HCT116 (cell line): ENCODE measurements at regions not wholly inside any gene's neighbourhood (a gene's known extent, or its start where the extent isn't known, plus 50 kb on each side); places are given as distances from the start of the nearest gene placed in this dataset.

ENCODE experiments used
- ATAC-seq: fragments of 200-7000 bp; cut with Tn5 transposase; 2 replicates; pipeline ENCODE4 v1.9.1; 2020; ENCODE audit warnings: mild to moderate bottlenecking, moderate library complexity
- BruUV-seq: library from RNA; stranded (reverse); fragments of 400-500 nt; replicated peaks from 2 replicates; lab custom pipeline; 2021; lab: Mats Ljungman, UMichigan
- CTCF ChIA-PET: fragments of 300-600 bp; sonication (Branson Sonifier 250); formaldehyde crosslinking; loops from one replicate; lab custom pipeline; 2021; ENCODE audit warnings: antibody characterized with exemption; lab: Charles Lee
- POLR2A ChIA-PET: fragments of 300-600, 350-600 bp; sonication (Branson Sonifier 250); formaldehyde crosslinking; loops from one replicate; lab custom pipeline; 2021; ENCODE audit warnings: antibody characterized with exemption; lab: Charles Lee
- RAD21 ChIA-PET, 2 experiments: fragments of 300-600 bp; sonication (Branson Sonifier 250); formaldehyde crosslinking; loops; one replicate each; lab custom pipeline; 2023; ENCODE audit warnings: low total read pairs in 2 of 2; ENCODE audit not compliant: uncharacterized antibody in 2 of 2, unreplicated experiment in 2 of 2, low non-redundant PET in 1 of 2; lab: Charles Lee
- DNase-seq: peaks from one replicate; pipeline ENCODE4 v3.0.0-alpha.2; 2010; ENCODE audit warnings: low read depth, low spot score
- H2AFZ ChIP-seq: fragments of 200-600 bp; shearing (Covaris generic), sonication (generic); 2 replicates; pipeline ENCODE4 v1.6.1; 2017; ENCODE audit warnings: low read depth, mixed run types, mixed read lengths, antibody characterized with exemption, low read length; ENCODE audit not compliant: poor library complexity, severe bottlenecking
- H3K27ac ChIP-seq: 2 replicates; pipeline ENCODE4 v1.5.1; 2012; ENCODE audit warnings: low read depth, low read length
- H3K27me3 ChIP-seq: fragments of 200-600 bp; sonication (generic); 2 replicates; pipeline ENCODE4 v1.6.1; 2016; ENCODE audit warnings: mixed run types, low read length, mixed read lengths; ENCODE audit not compliant: insufficient read depth
- H3K36me3 ChIP-seq, 2 experiments: fragments of 200-500 bp in 1 of 2; fragments of 200-600 bp in 1 of 2; sonication (Bioruptor generic) in 1 of 2; sonication (generic) in 1 of 2; 2 replicates each; pipeline versions ENCODE4 v1.5.1 to v1.6.1; 2014 to 2016; ENCODE audit warnings: low read length in 2 of 2, inconsistent platforms in 1 of 2, mixed read lengths in 1 of 2, mixed run types in 1 of 2; ENCODE audit not compliant: insufficient read depth in 2 of 2, control insufficient read depth in 1 of 2
- H3K4me1 ChIP-seq, 2 experiments: fragments of 200-600 bp in 1 of 2; sonication (generic) in 1 of 2; 2 replicates each; pipeline versions ENCODE4 v1.5.1 to v1.6.1; 2012 to 2017; ENCODE audit warnings: low read length in 2 of 2, inconsistent platforms in 1 of 2, mild to moderate bottlenecking in 1 of 2, mixed read lengths in 1 of 2, mixed run types in 1 of 2, moderate library complexity in 1 of 2; ENCODE audit not compliant: insufficient read depth in 2 of 2, control insufficient read depth in 1 of 2
- H3K4me2 ChIP-seq: fragments of 200-600 bp; sonication (generic); 2 replicates; pipeline ENCODE4 v1.6.1; 2017; ENCODE audit warnings: mixed run types, low read length, mixed read lengths
- H3K4me3 ChIP-seq, 2 experiments: fragments of 200-600 bp in 1 of 2; sonication (generic) in 1 of 2; replicated peaks in 1 of 2; 2 replicates each; pipeline ENCODE4 v1.5.1; 2011 to 2016; ENCODE audit warnings: low read length in 2 of 2, control low read depth in 1 of 2, low read depth in 1 of 2, mild to moderate bottlenecking in 1 of 2, mixed read lengths in 1 of 2, mixed run types in 1 of 2
- H3K79me2 ChIP-seq: fragments of 200-600 bp; sonication (generic); 2 replicates; pipeline ENCODE4 v1.6.1; 2017; ENCODE audit warnings: mild to moderate bottlenecking, mixed run types, low read length, moderate library complexity, mixed read lengths; ENCODE audit not compliant: insufficient read depth
- H3K9ac ChIP-seq: fragments of 200-600 bp; sonication (generic); 2 replicates; pipeline ENCODE4 v1.6.1; 2016; ENCODE audit warnings: low read length, mixed read lengths
- H3K9me2 ChIP-seq: fragments of 200-600 bp; sonication (generic), shearing (Covaris generic); 2 replicates; pipeline ENCODE4 v1.6.1; 2017; ENCODE audit warnings: mixed run types, mild to moderate bottlenecking, moderate library complexity; ENCODE audit not compliant: insufficient read depth
- H3K9me3 ChIP-seq, 2 experiments: fragments of 200-500 bp in 1 of 2; fragments of 200-600 bp in 1 of 2; sonication (Bioruptor generic) in 1 of 2; sonication (generic) in 1 of 2; 2 replicates each; pipeline ENCODE4 v1.6.1; 2014 to 2017; ENCODE audit warnings: low read length in 2 of 2, mixed read lengths in 2 of 2, inconsistent platforms in 1 of 2, low read depth in 1 of 2, mild to moderate bottlenecking in 1 of 2, mixed run types in 1 of 2, moderate library complexity in 1 of 2; ENCODE audit not compliant: control insufficient read depth in 1 of 2, insufficient read depth in 1 of 2
- H4K20me1 ChIP-seq: fragments of 200-600 bp; sonication (generic), shearing (Covaris generic); 2 replicates; pipeline ENCODE4 v1.6.1; 2017; ENCODE audit warnings: mixed run types, mild to moderate bottlenecking, moderate library complexity; ENCODE audit not compliant: insufficient read depth
- ELF1 ChIP-seq: IDR thresholded peaks from 2 replicates; pipeline ENCODE4 v1.6.1; 2012; ENCODE audit warnings: low read depth, borderline replicate concordance
- EZH2phosphoT487 ChIP-seq: fragments of 200-600 bp; IDR thresholded peaks from 2 replicates; pipeline ENCODE4 v1.6.1; 2018; ENCODE audit warnings: antibody characterized with exemption, borderline replicate concordance
- POLR2A ChIP-seq: IDR thresholded peaks from 2 replicates; pipeline ENCODE4 v1.7.0; 2011; ENCODE audit warnings: borderline replicate concordance; ENCODE audit not compliant: insufficient read depth, insufficient read length; ENCODE audit errors: extremely low read depth
- POLR2AphosphoS5 ChIP-seq: IDR thresholded peaks from 2 replicates; pipeline ENCODE4 v1.6.1; 2011; ENCODE audit warnings: mild to moderate bottlenecking, low read depth, low read length, moderate library complexity
- YY1 ChIP-seq: IDR thresholded peaks from 2 replicates; pipeline ENCODE4 v1.6.1; 2011; ENCODE audit warnings: low read length, low read depth, moderate library complexity, mild to moderate bottlenecking; ENCODE audit not compliant: insufficient replicate concordance; ENCODE audit errors: extremely low read depth
- intact Hi-C: fragments of 100-400 bp; cut with micrococcal nuclease; formaldehyde crosslinking; loops from 2 replicates; pipeline ENCODE4 v1.10.0; 2022
- TF ChIP-seq, protein P1 (sequence below): IDR thresholded peaks from 2 replicates; pipeline ENCODE4 v1.6.1; 2011; ENCODE audit warnings: mild to moderate bottlenecking, low read length, moderate library complexity; ENCODE audit not compliant: insufficient replicate concordance; ENCODE audit errors: extremely low read depth
- TF ChIP-seq, protein P2 (sequence below): IDR thresholded peaks from 2 replicates; pipeline ENCODE4 v1.6.1; 2012; ENCODE audit warnings: low read depth

DNA sequence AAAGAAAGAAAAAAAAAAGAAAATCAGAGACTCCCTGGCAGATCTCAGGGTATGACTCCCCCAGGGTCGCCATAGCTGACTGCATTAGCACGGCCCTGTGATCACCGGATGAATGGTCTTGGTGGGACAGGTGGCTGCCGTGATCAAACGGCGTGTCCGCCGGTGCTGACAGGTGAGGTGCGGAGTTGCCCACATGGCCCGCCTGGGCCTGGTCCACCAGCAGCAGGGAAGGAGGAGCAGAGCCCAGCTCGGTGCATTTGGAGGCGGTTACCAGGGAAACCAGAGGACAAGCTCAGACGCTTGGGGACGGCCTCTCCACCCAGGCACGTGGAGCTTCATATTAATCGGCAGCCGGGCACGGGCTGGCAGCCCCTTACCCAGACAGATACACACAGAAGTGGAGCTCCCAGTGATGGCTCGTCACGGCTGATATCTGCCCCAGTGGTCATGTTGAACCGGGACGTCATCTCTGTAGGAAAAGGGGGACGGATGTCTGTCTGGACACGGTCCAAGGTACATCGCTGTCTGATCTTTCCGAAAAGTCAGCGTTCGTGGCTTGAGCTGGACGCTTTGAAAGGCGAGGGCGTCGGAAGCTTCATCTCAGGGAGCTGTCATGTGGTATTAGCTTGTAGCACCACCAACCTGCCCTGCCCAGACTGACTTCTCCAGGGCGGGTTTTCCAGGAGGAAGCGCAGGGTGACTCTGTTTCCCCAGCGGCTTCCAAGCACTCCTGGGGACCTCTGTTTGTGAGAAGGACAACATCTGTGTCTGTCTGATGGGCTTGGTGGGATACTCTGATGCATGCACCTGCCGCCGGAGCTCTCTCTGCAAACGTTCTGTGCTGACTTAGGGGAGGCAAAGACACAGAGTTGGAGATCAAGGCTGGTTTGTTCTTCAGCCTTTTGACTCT, 180.7 kb downstream of the CRLF2 start:
- H3K79me2 ChIP-seq = no peaks in the 10 kb centered on the region
- no TSS peak for BruUV-seq
- no peaks in the 10 kb centered on the region for H3K9me3 ChIP-seq
- no peak overlapping the region for H3K4me3 ChIP-seq
- H3K4me1 ChIP-seq = no peaks in the 10 kb centered on the region
- no peak overlapping the region for H3K4me2 ChIP-seq
- no peaks in the 10 kb centered on the region for H3K9me2 ChIP-seq
- TF ChIP-seq, protein P1, sequence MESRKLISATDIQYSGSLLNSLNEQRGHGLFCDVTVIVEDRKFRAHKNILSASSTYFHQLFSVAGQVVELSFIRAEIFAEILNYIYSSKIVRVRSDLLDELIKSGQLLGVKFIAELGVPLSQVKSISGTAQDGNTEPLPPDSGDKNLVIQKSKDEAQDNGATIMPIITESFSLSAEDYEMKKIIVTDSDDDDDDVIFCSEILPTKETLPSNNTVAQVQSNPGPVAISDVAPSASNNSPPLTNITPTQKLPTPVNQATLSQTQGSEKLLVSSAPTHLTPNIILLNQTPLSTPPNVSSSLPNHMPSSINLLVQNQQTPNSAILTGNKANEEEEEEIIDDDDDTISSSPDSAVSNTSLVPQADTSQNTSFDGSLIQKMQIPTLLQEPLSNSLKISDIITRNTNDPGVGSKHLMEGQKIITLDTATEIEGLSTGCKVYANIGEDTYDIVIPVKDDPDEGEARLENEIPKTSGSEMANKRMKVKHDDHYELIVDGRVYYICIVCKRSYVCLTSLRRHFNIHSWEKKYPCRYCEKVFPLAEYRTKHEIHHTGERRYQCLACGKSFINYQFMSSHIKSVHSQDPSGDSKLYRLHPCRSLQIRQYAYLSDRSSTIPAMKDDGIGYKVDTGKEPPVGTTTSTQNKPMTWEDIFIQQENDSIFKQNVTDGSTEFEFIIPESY = no peak
- TF ChIP-seq ELF1 (no peak), EZH2phosphoT487 (no peak), YY1 (no peak), POLR2A (no peak), POLR2AphosphoS5 (no peak)
- TF ChIP-seq, protein P2, sequence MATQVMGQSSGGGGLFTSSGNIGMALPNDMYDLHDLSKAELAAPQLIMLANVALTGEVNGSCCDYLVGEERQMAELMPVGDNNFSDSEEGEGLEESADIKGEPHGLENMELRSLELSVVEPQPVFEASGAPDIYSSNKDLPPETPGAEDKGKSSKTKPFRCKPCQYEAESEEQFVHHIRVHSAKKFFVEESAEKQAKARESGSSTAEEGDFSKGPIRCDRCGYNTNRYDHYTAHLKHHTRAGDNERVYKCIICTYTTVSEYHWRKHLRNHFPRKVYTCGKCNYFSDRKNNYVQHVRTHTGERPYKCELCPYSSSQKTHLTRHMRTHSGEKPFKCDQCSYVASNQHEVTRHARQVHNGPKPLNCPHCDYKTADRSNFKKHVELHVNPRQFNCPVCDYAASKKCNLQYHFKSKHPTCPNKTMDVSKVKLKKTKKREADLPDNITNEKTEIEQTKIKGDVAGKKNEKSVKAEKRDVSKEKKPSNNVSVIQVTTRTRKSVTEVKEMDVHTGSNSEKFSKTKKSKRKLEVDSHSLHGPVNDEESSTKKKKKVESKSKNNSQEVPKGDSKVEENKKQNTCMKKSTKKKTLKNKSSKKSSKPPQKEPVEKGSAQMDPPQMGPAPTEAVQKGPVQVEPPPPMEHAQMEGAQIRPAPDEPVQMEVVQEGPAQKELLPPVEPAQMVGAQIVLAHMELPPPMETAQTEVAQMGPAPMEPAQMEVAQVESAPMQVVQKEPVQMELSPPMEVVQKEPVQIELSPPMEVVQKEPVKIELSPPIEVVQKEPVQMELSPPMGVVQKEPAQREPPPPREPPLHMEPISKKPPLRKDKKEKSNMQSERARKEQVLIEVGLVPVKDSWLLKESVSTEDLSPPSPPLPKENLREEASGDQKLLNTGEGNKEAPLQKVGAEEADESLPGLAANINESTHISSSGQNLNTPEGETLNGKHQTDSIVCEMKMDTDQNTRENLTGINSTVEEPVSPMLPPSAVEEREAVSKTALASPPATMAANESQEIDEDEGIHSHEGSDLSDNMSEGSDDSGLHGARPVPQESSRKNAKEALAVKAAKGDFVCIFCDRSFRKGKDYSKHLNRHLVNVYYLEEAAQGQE = no peak
- TF ChIP-seq, all 23 proteins: peak for 0
- RAD21 ChIA-PET = no interaction called here
- CTCF ChIA-PET = no interaction called here
- Histone ChIP-seq H3K27me3 (no peaks in the 10 kb centered on the region), H4K20me1 (no peaks in the 10 kb centered on the region), H3K9ac (no peak overlapping the region), H2AFZ (no peak overlapping the region), H3K36me3 (no peaks in the 10 kb centered on the region), H3K27ac (no peak overlapping the region)
- intact Hi-C loops = no loop called here
- ATAC-seq = no peak
- DNase-seq = no peak
- POLR2A ChIA-PET = no interaction called here
